ENCODE measurements at regions not wholly inside any gene's neighbourhood (a gene's known extent, or its start where the extent isn't known, plus 50 kb on each side); places are given as distances from the start of the nearest gene placed in this dataset.

DNA sequence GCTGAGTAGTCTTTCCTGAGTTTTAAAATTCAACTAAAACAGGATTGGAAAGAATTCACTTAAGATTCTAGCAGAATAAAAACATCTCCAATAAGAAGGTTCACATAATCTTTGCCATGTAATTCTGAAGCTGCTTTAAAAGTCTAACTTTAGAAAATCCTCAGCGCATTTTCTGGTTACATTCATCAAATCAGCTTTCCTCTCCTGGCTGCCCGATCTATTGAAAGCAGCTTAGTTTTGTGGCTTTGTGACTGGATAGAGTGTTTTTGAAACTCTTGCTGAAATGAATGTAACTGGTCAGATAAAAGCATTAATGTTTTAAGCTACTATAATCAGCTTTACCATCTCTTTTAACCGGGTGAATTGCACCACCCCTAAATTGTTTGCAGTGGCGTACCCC is 66.8 kb downstream of the DOP1B start:
- TF ChIP-seq, protein P1, sequence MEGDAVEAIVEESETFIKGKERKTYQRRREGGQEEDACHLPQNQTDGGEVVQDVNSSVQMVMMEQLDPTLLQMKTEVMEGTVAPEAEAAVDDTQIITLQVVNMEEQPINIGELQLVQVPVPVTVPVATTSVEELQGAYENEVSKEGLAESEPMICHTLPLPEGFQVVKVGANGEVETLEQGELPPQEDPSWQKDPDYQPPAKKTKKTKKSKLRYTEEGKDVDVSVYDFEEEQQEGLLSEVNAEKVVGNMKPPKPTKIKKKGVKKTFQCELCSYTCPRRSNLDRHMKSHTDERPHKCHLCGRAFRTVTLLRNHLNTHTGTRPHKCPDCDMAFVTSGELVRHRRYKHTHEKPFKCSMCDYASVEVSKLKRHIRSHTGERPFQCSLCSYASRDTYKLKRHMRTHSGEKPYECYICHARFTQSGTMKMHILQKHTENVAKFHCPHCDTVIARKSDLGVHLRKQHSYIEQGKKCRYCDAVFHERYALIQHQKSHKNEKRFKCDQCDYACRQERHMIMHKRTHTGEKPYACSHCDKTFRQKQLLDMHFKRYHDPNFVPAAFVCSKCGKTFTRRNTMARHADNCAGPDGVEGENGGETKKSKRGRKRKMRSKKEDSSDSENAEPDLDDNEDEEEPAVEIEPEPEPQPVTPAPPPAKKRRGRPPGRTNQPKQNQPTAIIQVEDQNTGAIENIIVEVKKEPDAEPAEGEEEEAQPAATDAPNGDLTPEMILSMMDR (IDR thresholded peaks at IDR 0.05), result no peak
- TF ChIP-seq POLR2A (IDR thresholded peaks at IDR 0.05) (no peak), POLR2AphosphoS5 (IDR thresholded peaks at IDR 0.05; ENCODE audit: insufficient read depth in 1 of 2, low read depth in 1 of 2) (no peak)
